ENCODE measurements at regions not wholly inside any gene's neighbourhood (a gene's known extent, or its start where the extent isn't known, plus 50 kb on each side); places are given as distances from the start of the nearest gene placed in this dataset.
A peak's percentile ranks its signal among the peaks of the same experiment; 100 is the strongest.

GRCh38 chr12:39125566-39125965 is 220.2 kb upstream of the CPNE8 start:
- peak in 1 of 56 donors; percentile 2 for DNase-seq

- DNase-seq, result no peak
These were observed 219.4 kb upstream of the CPNE8 start for GRCh38 chr12:39124768-39125167.

- no peak for DNase-seq
These were observed 218.3 kb upstream of the CPNE8 start for GRCh38 chr12:39123580-39124253.

- DNase-seq, result no peak
These were observed 217.3 kb upstream of the CPNE8 start for GRCh38 chr12:39122562-39123204.

- DNase-seq, result no peak
These were observed 211.5 kb upstream of the CPNE8 start for GRCh38 chr12:39116861-39117260.

- no peak for DNase-seq
These were observed 206.7 kb upstream of the CPNE8 start for GRCh38 chr12:39112064-39112463.

GRCh38 chr12:39105111-39105510 is 199.7 kb upstream of the CPNE8 start:
- no peak for DNase-seq

- peak in 9 of 56 donors; percentile 0 to 39 (median 7) for DNase-seq
These were observed 198.3 kb upstream of the CPNE8 start for GRCh38 chr12:39103552-39104165.

GRCh38 chr12:39102474-39103209 is 197.3 kb upstream of the CPNE8 start:
- no peak for DNase-seq

GRCh38 chr12:39095636-39096330 is 190.4 kb upstream of the CPNE8 start:
- no peak for DNase-seq

- no peak for DNase-seq
These were observed 176.5 kb upstream of the CPNE8 start for GRCh38 chr12:39081910-39082309.

GRCh38 chr12:39077226-39077625 is 171.8 kb upstream of the CPNE8 start:
- no peak for DNase-seq

GRCh38 chr12:39074063-39074462 is 168.7 kb upstream of the CPNE8 start:
- no peak for DNase-seq

- DNase-seq, result no peak
These were observed 167.3 kb upstream of the CPNE8 start for GRCh38 chr12:39072658-39073057.

GRCh38 chr12:39071611-39072010 is 166.2 kb upstream of the CPNE8 start:
- no peak for DNase-seq

- DNase-seq, result no peak
These were observed 165.4 kb upstream of the CPNE8 start for GRCh38 chr12:39070775-39071174.

GRCh38 chr12:39065455-39065854 is 160.1 kb upstream of the CPNE8 start:
- DNase-seq, result no peak

- no peak for DNase-seq
These were observed 159.3 kb upstream of the CPNE8 start for GRCh38 chr12:39064708-39065107.

GRCh38 chr12:39062266-39062996 is 157.0 kb upstream of the CPNE8 start:
- DNase-seq, result no peak

- no peak for DNase-seq
These were observed 156.2 kb upstream of the CPNE8 start for GRCh38 chr12:39061576-39061975.

- DNase-seq, result no peak
These were observed 143.0 kb upstream of the CPNE8 start for GRCh38 chr12:39048395-39048794.
